GM18873 (cell line): ENCODE measurements at regions not wholly inside any gene's neighbourhood (a gene's known extent, or its start where the extent isn't known, plus 50 kb on each side); places are given as distances from the start of the nearest gene placed in this dataset.
"Not testable (repeated sequence)": the region's sequence is repeated elsewhere in the genome, so short reads cannot be mapped to it uniquely, and the experiment has no call there.

Experiments
- ATAC-seq: cut with Tn5 transposase; IDR thresholded peaks from one replicate; pipeline ENCODE4 v1.9.1; 2021; ENCODE audit warnings: mild to moderate bottlenecking, moderate library complexity, moderate number of reproducible peaks; ENCODE audit not compliant: unreplicated experiment, low FRiP score

- ATAC-seq: no peak
Measured at GRCh38 chr5:131008329-131008728, 156.7 kb downstream of the HINT1 start.

- ATAC-seq: no peak
Measured at GRCh38 chr5:131005963-131006684, 158.9 kb downstream of the HINT1 start.

- ATAC-seq: no peak
Measured at GRCh38 chr5:131001507-131001906, 163.5 kb downstream of the HINT1 start.

- no peak for ATAC-seq
Measured at GRCh38 chr5:131000289-131000688, 164.8 kb downstream of the HINT1 start.

- ATAC-seq: not testable (repeated sequence)
Measured at GRCh38 chr5:130996720-130997119, 168.3 kb downstream of the HINT1 start.

GRCh38 chr5:130995851-130996250 lies 169.2 kb downstream of the HINT1 start:
- no peak for ATAC-seq

- no peak for ATAC-seq
Measured at GRCh38 chr5:130995254-130995515, 169.9 kb downstream of the HINT1 start.

GRCh38 chr5:130994496-130995253 lies 170.4 kb downstream of the HINT1 start:
- ATAC-seq: no peak

- no peak for ATAC-seq
Measured at GRCh38 chr5:130992621-130993020, 172.4 kb downstream of the HINT1 start.

GRCh38 chr5:130992095-130992494 lies 173.0 kb downstream of the HINT1 start:
- no peak for ATAC-seq

- ATAC-seq: no peak
Measured at GRCh38 chr5:130985776-130986175, 179.3 kb downstream of the HINT1 start.

GRCh38 chr5:130981663-130982062 lies 183.4 kb downstream of the HINT1 start:
- ATAC-seq: no peak

- no peak for ATAC-seq
Measured at GRCh38 chr5:130978475-130978874, 186.6 kb downstream of the HINT1 start.

- no peak for ATAC-seq
Measured at GRCh38 chr5:130976493-130976892, 188.6 kb downstream of the HINT1 start.

GRCh38 chr5:130975847-130976246 lies 189.2 kb downstream of the HINT1 start:
- ATAC-seq: no peak

GRCh38 chr5:130975299-130975698 lies 189.8 kb downstream of the HINT1 start:
- no peak for ATAC-seq

- no peak for ATAC-seq
Measured at GRCh38 chr5:130974021-130974683, 190.9 kb downstream of the HINT1 start.

- no peak for ATAC-seq
Measured at GRCh38 chr5:130966990-130967525, 198.0 kb downstream of the HINT1 start.

GRCh38 chr5:130965920-130966319 lies 199.1 kb downstream of the HINT1 start:
- ATAC-seq: no peak

GRCh38 chr5:130965360-130965759 lies 199.7 kb downstream of the HINT1 start:
- ATAC-seq: no peak
